ENCODE measurements at regions not wholly inside any gene's neighbourhood (a gene's known extent, or its start where the extent isn't known, plus 50 kb on each side); places are given as distances from the start of the nearest gene placed in this dataset.

DNA sequence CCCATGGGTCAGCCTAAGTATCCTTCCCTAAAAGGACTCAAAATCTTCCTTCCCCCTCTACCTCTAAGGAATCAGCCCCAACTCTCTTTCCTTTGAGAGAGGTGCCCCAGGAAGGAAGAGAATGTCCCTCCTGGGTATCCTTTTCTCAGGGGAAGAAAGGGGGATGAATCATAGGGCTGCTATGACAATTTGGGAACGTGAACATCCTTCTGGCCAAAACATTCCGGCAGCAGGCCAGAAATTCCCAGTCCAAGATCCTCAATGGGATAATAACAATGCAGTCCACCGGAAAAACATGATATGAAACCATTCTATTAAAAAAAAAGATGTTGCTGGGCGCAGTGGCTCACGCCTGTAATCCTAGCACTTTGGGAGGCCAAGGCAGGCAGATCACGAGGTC is 50.8 kb upstream of the CACNA2D3 start:
- DNase-seq (ENCODE audit: low read depth), result no peak

- DNase-seq (ENCODE audit: low read depth), result no peak
Observed at GRCh38 chr3:54069961-54070360, 52.4 kb upstream of the CACNA2D3 start.

- peak; percentile 45 for DNase-seq (ENCODE audit: low read depth)
Observed at GRCh38 chr3:54067055-54067698, 55.2 kb upstream of the CACNA2D3 start.

- DNase-seq (ENCODE audit: low read depth), result no peak
Observed at GRCh38 chr3:54066253-54066652, 56.1 kb upstream of the CACNA2D3 start.

- no peak for DNase-seq (ENCODE audit: low read depth)
Observed at GRCh38 chr3:54065586-54065985, 56.8 kb upstream of the CACNA2D3 start.

GRCh38 chr3:54065140-54065539 is 57.2 kb upstream of the CACNA2D3 start:
- DNase-seq (ENCODE audit: low read depth), result no peak

- no peak for DNase-seq (ENCODE audit: low read depth)
Observed at GRCh38 chr3:54064486-54064885, 57.9 kb upstream of the CACNA2D3 start.

- no peak for DNase-seq (ENCODE audit: low read depth)
Observed at GRCh38 chr3:54062546-54062945, 59.8 kb upstream of the CACNA2D3 start.

DNA sequence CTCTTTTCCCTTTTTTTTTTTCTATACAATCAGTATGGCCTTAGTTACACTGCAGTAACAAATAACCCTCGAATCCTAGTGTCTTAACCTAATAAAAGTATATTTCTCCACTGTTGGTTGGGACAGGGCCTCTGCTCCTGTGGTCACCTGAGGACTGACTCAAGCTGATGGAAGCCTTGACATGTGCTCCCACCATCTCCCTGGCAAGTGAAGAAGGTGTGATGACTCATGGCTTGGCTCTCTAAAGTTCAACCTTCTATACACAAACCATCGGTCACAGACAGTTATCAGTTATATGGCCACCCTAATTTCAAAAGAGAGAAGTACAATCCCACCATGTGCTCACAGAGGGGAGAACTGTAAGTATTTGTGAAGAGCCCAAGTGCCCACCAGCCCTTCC is 65.8 kb upstream of the CACNA2D3 start:
- DNase-seq (ENCODE audit: low read depth), result no peak

DNA sequence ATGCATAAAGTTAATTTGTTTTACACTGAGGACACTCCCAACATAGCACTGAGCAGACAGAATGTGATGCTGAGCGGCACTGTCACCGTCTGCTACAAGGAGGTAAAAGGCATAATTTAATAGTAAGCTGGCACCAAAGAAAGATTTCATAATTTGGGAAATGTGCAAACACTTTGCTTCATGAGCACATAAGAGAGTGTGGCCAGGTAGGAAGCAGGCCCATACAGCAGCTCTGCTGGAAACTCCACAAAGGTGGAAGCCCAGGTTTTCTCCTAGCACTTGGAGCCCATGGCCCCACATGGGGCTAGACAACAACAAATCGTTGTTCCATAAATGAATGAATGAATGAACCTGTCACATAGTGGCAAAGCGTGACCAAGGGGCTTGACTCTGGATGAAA is 68.5 kb upstream of the CACNA2D3 start:
- DNase-seq (ENCODE audit: low read depth), result no peak

DNA sequence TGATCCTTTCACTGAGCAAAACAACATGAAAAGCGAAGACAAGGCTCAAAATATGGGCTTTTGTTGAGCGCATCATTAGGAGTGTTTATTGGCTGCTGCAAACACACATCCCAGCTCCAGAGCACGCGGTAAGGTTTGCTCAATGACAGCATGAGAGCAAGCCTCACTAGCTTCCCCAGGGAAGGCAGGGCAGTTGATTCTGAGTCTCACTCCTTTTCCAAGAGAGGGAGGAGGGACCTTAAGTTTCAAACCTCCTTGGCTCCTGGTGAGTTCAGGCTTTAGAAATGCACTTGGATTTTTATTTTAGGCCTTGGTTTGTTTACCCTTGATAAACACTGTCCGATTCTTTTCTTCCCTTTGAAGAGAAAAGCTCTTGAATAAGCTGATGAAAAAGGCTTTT is 69.1 kb upstream of the CACNA2D3 start:
- DNase-seq (ENCODE audit: low read depth), result no peak

DNA sequence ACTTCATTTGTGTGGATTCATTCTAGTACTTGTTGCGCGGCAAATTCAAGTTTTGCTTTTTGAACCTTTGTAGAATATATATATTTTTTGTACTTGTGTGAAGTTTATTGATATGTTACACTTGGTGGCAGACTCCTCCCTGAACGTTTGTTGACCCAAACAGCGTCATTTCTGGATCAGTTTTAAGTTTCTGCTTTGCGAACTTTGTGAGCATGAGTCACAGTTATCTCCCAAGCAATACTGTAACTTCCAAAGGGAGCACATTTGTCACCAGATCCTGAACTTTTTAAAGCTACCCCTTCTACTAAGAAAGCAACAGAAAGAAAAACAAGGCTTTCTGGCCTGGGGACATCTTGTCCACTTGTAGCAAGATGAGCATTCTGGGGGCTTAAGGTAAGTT is 74.8 kb upstream of the CACNA2D3 start:
- DNase-seq (ENCODE audit: low read depth), result peak; percentile 40

GRCh38 chr3:54046641-54047214 is 75.6 kb upstream of the CACNA2D3 start:
- DNase-seq (ENCODE audit: low read depth), result peak; percentile 70

DNA sequence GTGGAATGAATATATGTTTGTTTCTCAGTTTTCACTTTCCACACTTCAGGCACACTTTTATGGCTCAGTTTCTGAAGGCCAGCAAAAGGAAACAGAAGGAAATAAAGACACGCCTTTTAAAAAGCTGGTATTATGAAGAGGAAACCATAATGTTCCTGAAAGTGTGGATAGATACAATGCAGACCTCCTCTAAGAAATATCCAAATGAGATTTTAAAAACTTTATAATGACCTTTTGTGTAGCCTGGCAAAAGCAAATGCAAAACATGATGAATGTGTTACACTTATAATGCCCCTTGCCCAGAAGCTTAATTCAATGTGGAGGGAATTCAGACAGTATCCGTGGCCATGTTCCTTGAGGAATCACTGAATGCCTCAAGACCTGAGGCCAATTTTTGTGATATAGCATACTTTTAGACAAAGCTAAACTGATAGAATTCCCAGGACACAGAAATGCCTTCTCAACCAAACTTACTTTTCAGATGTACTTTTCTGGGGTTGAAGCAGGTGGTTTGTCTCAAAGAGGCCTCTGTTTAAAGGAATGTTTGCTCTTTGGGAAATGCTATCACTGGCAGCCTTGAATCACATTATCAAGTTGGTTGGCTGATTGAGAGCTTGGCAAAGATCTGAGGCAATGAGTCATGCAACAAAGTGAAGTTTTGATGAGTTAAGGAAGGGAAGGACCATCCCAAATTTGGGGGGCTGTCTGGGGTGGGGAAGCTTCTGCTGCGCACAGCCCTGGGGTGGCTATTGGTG is 77.1 kb upstream of the CACNA2D3 start:
- DNase-seq (ENCODE audit: low read depth), result no peak

DNA sequence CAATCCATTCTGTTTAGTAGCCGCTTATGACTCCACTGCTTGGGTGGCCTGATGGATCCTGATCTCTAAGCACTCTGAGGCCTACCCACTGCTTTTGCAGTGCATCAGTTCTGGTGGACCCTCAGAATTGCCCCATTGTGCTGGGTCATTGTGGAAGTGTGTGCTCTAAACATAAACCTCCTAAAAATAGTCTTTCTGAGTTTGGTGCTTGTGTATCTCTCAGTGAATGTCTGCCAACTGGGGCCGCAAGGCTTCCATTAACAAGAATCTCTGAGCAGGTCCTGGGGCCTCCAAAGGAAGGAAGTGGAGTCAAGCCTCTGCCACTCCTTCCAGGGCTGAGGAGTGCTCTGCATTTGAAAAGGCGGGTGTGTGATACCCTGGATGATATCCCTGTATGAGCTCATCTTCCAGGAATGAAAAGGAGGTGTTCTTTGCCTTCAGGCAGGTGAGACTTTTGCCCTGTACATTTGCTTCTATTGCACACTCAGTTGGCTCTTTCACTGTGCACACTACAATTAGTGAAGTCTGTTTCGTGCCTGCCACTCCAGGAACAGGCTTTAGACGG is 80.0 kb upstream of the CACNA2D3 start:
- DNase-seq (ENCODE audit: low read depth), result no peak

GRCh38 chr3:54040476-54040875 is 81.9 kb upstream of the CACNA2D3 start:
- no peak for DNase-seq (ENCODE audit: low read depth)

DNA sequence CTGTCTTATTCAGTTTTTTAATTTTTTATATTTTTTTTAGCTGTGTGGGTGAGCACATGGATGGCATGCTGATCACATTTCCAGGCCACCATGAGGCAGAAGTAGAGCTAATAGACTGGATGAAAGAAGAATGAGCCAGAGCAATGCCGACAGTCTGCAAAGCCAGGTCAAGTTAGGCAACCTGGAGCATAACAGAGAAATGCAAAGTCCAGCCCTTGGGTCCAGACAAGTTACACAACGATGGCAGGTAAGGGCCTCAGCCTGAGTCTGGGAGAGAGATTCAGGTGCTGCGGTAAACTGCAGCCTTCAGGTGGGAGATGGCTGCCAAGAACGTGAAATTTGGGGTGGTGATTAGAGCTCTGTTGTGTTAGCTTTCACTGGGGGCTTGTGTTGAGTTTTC is 84.0 kb upstream of the CACNA2D3 start:
- no peak for DNase-seq (ENCODE audit: low read depth)

DNA sequence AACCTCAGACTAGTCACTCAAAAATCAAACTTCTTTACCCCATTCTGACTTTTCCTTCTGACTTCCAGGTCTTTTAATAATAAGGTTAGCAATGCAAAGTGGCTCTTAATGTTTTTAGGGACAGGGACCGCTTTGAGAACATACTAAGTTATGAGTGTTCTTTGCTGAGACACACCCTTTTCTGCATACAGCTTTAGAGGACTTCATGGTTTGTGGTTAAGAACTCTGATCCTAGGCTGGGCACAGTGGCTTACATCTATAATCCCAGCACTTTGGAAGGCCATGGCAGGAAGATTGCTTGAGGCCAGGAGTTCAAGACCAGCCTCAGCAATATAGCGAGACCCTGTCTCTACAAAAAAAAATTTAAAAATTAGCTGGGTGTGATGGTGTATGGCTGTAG is 85.8 kb upstream of the CACNA2D3 start:
- no peak for DNase-seq (ENCODE audit: low read depth)

DNA sequence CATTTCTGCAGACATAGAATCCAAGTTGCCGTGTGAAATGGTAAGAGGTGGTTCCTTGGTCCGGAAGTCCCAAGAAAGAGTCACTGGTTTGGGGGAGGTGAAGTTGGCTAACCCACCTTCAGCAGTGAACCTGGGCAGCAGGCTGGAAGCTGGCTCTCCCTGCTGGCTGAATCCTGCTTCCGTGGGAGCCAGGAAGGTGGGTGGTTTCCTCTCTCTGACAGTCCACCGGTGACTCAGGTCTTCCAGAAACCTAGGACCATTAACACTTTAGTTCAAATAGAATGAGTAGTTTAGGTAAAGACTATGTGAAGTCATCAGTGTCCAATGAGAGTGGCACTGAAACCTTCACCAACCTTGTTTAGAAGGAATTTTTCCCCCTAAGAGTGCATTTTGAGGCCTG is 87.4 kb upstream of the CACNA2D3 start:
- no peak for DNase-seq (ENCODE audit: low read depth)

- no peak for DNase-seq (ENCODE audit: low read depth)
Observed at GRCh38 chr3:54033761-54034160, 88.6 kb upstream of the CACNA2D3 start.

- no peak for DNase-seq (ENCODE audit: low read depth)
Observed at GRCh38 chr3:54032598-54032997, 89.8 kb upstream of the CACNA2D3 start.

GRCh38 chr3:54028372-54028771 is 94.0 kb upstream of the CACNA2D3 start:
- DNase-seq (ENCODE audit: low read depth), result no peak

GRCh38 chr3:54026543-54026942 is 95.8 kb upstream of the CACNA2D3 start:
- DNase-seq (ENCODE audit: low read depth), result no peak
